ENCODE measurements at regions not wholly inside any gene's neighbourhood (a gene's known extent, or its start where the extent isn't known, plus 50 kb on each side); places are given as distances from the start of the nearest gene placed in this dataset.

DNA sequence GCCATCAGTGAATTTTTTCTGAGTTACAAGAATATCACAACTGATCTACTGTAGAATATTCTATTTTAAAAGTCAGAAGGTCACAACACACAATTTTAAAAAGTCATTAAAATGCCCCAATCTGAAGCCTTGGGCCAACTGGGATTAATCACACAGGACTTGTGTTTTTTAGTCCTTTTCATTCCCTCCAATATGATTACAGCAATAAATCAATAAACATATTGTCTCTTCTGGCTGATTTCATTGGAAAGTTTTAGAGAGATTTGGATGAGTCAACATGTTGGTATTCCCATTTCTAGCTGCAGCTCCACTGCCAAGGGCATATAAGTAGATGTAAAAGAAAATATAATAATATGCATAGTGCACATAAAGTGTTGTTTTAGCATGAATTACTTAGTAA is 85.8 kb downstream of the NIBAN1 start:
- no peak for DNase-seq (ENCODE audit: low read depth)
- TF ChIP-seq, protein P1, sequence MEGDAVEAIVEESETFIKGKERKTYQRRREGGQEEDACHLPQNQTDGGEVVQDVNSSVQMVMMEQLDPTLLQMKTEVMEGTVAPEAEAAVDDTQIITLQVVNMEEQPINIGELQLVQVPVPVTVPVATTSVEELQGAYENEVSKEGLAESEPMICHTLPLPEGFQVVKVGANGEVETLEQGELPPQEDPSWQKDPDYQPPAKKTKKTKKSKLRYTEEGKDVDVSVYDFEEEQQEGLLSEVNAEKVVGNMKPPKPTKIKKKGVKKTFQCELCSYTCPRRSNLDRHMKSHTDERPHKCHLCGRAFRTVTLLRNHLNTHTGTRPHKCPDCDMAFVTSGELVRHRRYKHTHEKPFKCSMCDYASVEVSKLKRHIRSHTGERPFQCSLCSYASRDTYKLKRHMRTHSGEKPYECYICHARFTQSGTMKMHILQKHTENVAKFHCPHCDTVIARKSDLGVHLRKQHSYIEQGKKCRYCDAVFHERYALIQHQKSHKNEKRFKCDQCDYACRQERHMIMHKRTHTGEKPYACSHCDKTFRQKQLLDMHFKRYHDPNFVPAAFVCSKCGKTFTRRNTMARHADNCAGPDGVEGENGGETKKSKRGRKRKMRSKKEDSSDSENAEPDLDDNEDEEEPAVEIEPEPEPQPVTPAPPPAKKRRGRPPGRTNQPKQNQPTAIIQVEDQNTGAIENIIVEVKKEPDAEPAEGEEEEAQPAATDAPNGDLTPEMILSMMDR (IDR thresholded peaks at IDR 0.05; ENCODE audit: low read depth, low read length), result no peak
- no peak for TF ChIP-seq POLR2A (IDR thresholded peaks at IDR 0.05; ENCODE audit: extremely low read depth, insufficient read length)
- no peak for TF ChIP-seq MYC (IDR thresholded peaks at IDR 0.05; ENCODE audit: low read depth, low read length)
- TF ChIP-seq, protein P2, sequence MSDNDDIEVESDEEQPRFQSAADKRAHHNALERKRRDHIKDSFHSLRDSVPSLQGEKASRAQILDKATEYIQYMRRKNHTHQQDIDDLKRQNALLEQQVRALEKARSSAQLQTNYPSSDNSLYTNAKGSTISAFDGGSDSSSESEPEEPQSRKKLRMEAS (IDR thresholded peaks at IDR 0.05; ENCODE audit: low read depth, low read length), result no peak
- no peak overlapping the region for H3K4me3 ChIP-seq (ENCODE audit: low read depth, low read length)

- no peak for DNase-seq (ENCODE audit: low read depth)
- TF ChIP-seq, protein P2 (IDR thresholded peaks at IDR 0.05; ENCODE audit: low read depth, low read length), result no peak
- TF ChIP-seq MYC (IDR thresholded peaks at IDR 0.05; ENCODE audit: low read depth, low read length), result no peak
- TF ChIP-seq, protein P1 (IDR thresholded peaks at IDR 0.05; ENCODE audit: low read depth, low read length), result no peak
- no peak for TF ChIP-seq POLR2A (IDR thresholded peaks at IDR 0.05; ENCODE audit: extremely low read depth, insufficient read length)
- no peak overlapping the region for H3K4me3 ChIP-seq (ENCODE audit: low read depth, low read length)
These were observed 91.1 kb downstream of the NIBAN1 start for GRCh38 chr1:184882957-184883815.

DNA sequence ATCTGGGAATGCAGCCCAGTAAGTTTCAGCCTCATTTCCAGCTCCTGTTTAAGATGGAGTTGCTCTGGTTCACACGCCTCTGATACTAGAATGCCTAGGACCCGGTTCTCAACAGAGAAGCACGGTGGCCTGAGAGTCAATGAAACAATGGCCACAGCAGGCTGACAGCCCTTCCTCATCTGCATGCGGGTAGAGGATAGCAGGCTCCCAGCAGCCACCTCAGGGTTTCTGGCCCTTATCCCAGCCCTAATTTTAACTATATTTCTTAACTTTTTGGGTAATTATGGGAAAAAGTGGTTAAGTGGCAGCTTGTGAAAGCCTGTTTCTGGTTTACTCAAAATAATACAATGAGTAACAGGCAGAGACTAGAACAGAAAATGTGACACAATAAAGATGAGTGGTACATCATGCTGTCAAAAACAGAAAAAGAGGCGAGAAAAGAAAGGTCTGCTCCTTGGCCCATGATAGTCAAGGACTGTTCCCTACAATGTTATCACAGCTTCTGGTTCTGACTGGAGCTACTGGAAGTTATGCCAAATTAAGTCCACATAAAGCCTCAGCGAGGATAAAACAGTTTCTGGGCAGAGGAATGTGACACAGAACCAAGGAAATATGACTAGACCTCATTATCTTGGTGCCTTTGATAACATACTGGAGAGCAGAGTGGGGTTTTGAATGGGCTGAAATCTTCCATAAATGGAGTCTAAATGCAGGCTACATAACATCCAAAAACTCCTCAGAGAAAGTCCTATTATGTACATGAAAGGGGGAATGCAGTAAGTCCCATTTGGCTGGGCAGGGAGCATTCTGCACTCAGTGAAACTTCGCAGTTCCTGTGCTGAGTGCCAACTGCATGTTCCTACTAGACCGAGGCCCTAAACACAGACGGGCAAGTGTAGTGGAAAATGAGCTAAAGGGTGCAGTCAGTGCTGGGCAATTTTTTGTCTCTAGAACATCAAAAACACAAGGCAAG is 92.1 kb downstream of the NIBAN1 start:
- TF ChIP-seq MYC (IDR thresholded peaks at IDR 0.05; ENCODE audit: low read depth, low read length), result no peak
- TF ChIP-seq POLR2A (IDR thresholded peaks at IDR 0.05; ENCODE audit: extremely low read depth, insufficient read length), result no peak
- TF ChIP-seq, protein P1 (IDR thresholded peaks at IDR 0.05; ENCODE audit: low read depth, low read length), result no peak
- TF ChIP-seq, protein P2 (IDR thresholded peaks at IDR 0.05; ENCODE audit: low read depth, low read length), result no peak
- no peak for DNase-seq (ENCODE audit: low read depth)
- H3K4me3 ChIP-seq (ENCODE audit: low read depth, low read length), result no peak overlapping the region

GRCh38 chr1:184879876-184880557 is 94.3 kb downstream of the NIBAN1 start:
- TF ChIP-seq, protein P2 (IDR thresholded peaks at IDR 0.05; ENCODE audit: low read depth, low read length), result no peak
- TF ChIP-seq, protein P1 (IDR thresholded peaks at IDR 0.05; ENCODE audit: low read depth, low read length), result no peak
- no peak for TF ChIP-seq POLR2A (IDR thresholded peaks at IDR 0.05; ENCODE audit: extremely low read depth, insufficient read length)
- TF ChIP-seq MYC (IDR thresholded peaks at IDR 0.05; ENCODE audit: low read depth, low read length), result no peak
- DNase-seq (ENCODE audit: low read depth), result no peak
- no peak overlapping the region for H3K4me3 ChIP-seq (ENCODE audit: low read depth, low read length)

GRCh38 chr1:184878602-184879001 is 95.7 kb downstream of the NIBAN1 start:
- H3K4me3 ChIP-seq (ENCODE audit: low read depth, low read length), result no peak overlapping the region
- DNase-seq (ENCODE audit: low read depth), result no peak
- TF ChIP-seq, protein P2 (IDR thresholded peaks at IDR 0.05; ENCODE audit: low read depth, low read length), result no peak
- TF ChIP-seq, protein P1 (IDR thresholded peaks at IDR 0.05; ENCODE audit: low read depth, low read length), result no peak
- TF ChIP-seq MYC (IDR thresholded peaks at IDR 0.05; ENCODE audit: low read depth, low read length), result no peak
- TF ChIP-seq POLR2A (IDR thresholded peaks at IDR 0.05; ENCODE audit: extremely low read depth, insufficient read length), result no peak
